MM.1S (cell line): ENCODE measurements at regions not wholly inside any gene's neighbourhood (a gene's known extent, or its start where the extent isn't known, plus 50 kb on each side); places are given as distances from the start of the nearest gene placed in this dataset.

Experiments
- CTCF ChIP-seq: fragments of 300-600 bp; sonication (generic); IDR thresholded peaks from 2 replicates; pipeline ENCODE4 v1.5.1; 2016; ENCODE audit warnings: antibody characterized with exemption, low read length, mixed read lengths
- EZH2 ChIP-seq: fragments of 300-600 bp; sonication (generic); optimal IDR thresholded peaks from 2 replicates; pipeline ENCODE3; 2017; ENCODE audit warnings: low read depth, mild to moderate bottlenecking, antibody characterized with exemption, low read length, mixed read lengths

- TF ChIP-seq CTCF, result no peak
- no peak for TF ChIP-seq EZH2
Observed at GRCh38 chr6:84409911-84410310, 182.5 kb upstream of the CEP162 start.
